PC-3 (cell line): ENCODE measurements at regions not wholly inside any gene's neighbourhood (a gene's known extent, or its start where the extent isn't known, plus 50 kb on each side); places are given as distances from the start of the nearest gene placed in this dataset.

Experiments
- EZH2 ChIP-seq: fragments of 300-600 bp; sonication (generic); IDR thresholded peaks from one replicate; pipeline ENCODE4 v1.6.1; 2017; ENCODE audit warnings: antibody characterized with exemption, mild to moderate bottlenecking, low read length; ENCODE audit not compliant: unreplicated experiment
- TF ChIP-seq, protein P1 (sequence below): fragments of 300-600 bp; sonication (generic); conservative IDR thresholded peaks from 2 replicates; pipeline ENCODE4 v1.5.1; 2017; ENCODE audit warnings: antibody characterized with exemption, low read depth, mild to moderate bottlenecking, low read length

DNA sequence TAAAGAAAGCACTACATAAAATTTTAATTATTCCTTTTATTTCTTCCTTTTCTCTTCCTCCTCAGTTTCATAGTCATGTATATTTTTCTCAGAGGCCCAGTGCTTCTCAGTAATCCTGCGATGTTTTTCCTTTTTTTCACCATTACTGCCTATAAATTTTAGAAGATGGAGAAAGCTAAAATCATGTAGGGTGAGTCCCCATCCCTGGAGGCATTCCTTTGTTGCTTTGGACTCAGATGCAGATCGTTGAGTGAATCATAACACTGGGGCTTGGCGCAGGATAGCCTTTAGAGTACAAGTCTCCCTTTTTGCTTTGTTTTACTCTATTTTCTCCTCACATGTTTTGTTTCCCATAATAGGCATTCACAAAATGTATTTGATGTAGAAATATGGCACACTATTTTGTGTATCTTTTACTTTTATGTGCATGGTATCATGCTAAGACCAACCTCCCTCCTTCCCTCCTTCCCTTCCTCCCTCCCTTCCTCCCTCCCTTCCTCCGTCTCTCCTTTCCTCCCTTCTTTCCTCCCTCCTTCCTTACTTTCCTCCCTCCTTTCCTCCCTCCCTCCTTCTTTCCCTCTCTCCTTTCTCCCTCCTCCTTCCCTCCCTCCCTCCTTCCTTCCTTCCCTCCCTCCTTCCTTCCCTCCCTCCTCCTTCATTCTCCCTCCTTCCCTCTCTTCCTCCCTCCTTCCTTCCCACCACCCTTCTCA lies 72.4 kb downstream of the NUDT12 start:
- TF ChIP-seq, protein P1, sequence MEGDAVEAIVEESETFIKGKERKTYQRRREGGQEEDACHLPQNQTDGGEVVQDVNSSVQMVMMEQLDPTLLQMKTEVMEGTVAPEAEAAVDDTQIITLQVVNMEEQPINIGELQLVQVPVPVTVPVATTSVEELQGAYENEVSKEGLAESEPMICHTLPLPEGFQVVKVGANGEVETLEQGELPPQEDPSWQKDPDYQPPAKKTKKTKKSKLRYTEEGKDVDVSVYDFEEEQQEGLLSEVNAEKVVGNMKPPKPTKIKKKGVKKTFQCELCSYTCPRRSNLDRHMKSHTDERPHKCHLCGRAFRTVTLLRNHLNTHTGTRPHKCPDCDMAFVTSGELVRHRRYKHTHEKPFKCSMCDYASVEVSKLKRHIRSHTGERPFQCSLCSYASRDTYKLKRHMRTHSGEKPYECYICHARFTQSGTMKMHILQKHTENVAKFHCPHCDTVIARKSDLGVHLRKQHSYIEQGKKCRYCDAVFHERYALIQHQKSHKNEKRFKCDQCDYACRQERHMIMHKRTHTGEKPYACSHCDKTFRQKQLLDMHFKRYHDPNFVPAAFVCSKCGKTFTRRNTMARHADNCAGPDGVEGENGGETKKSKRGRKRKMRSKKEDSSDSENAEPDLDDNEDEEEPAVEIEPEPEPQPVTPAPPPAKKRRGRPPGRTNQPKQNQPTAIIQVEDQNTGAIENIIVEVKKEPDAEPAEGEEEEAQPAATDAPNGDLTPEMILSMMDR = no peak
- no peak for TF ChIP-seq EZH2
